Muscle of arm (tissue), 1 donor: ENCODE measurements at regions not wholly inside any gene's neighbourhood (a gene's known extent, or its start where the extent isn't known, plus 50 kb on each side); places are given as distances from the start of the nearest gene placed in this dataset.

Source experiments
- DNase-seq: peaks from one replicate; pipeline ENCODE4 v3.0.0-alpha.2; 2013

DNA sequence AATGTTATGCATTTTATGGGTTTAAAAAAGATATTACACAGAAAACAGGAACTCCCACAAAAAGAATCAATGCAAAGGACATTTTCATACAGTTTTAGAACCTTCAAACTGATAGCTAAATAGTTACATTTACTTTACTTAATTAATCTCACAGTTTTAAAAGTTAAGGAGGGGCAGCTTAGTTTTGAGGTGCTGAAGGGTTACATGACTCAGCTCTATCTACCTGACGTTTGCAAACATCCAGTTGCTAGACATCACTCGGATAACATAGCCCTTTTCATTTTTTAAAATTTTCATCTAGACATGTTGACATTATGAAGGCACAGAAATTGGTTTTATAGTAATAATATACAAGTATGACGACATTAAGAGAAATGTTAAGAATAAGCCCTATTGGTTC, 53.7 kb upstream of the HSD17B12 start:
- no peak for DNase-seq
